ENCODE measurements at regions not wholly inside any gene's neighbourhood (a gene's known extent, or its start where the extent isn't known, plus 50 kb on each side); places are given as distances from the start of the nearest gene placed in this dataset.

DNA sequence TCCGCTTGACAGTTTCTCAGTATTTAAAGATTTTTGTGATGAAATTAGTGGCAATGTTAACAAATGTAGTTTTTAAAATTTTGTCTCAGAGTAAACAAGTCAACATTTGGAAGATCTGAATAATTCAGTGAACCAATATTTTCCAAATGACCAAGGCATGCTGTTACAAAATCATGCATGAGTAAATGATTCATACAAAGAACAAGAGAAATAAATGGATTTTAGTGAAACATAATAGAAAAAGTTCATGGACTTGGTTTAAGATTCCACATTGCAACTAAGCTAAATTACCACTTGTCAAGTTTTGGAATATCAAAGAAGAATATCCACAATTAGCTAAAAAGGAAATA, 125.7 kb upstream of the SNX19 start:
- FAIRE-seq: no peak
- DNase-seq (ENCODE audit: insufficient read length, low spot score): no peak
- TF ChIP-seq PAX5 (IDR thresholded peaks at IDR 0.05; ENCODE audit: insufficient read depth, low read length, severe bottlenecking) (no peak), POU2F2 (IDR thresholded peaks at IDR 0.05; ENCODE audit: low read depth, low read length) (no peak), POLR2A (IDR thresholded peaks at IDR 0.05; ENCODE audit: low read depth, low read length) (no peak), TAF1 (IDR thresholded peaks at IDR 0.05; ENCODE audit: low read depth, low read length) (no peak), SPI1 (IDR thresholded peaks at IDR 0.05; ENCODE audit: low read depth, low read length) (no peak), POLR2AphosphoS5 (IDR thresholded peaks at IDR 0.05; ENCODE audit: low read depth, low read length) (no peak)

GRCh38 chr11:131043251-131043650, 127.0 kb upstream of the SNX19 start:
- FAIRE-seq: no peak
- DNase-seq (ENCODE audit: insufficient read length, low spot score): no peak
- TF ChIP-seq SPI1 (IDR thresholded peaks at IDR 0.05; ENCODE audit: low read depth, low read length) (no peak), POLR2AphosphoS5 (IDR thresholded peaks at IDR 0.05; ENCODE audit: low read depth, low read length) (no peak), POU2F2 (IDR thresholded peaks at IDR 0.05; ENCODE audit: low read depth, low read length) (no peak), TAF1 (IDR thresholded peaks at IDR 0.05; ENCODE audit: low read depth, low read length) (no peak), PAX5 (IDR thresholded peaks at IDR 0.05; ENCODE audit: insufficient read depth, low read length, severe bottlenecking) (no peak), POLR2A (IDR thresholded peaks at IDR 0.05; ENCODE audit: low read depth, low read length) (no peak)

DNA sequence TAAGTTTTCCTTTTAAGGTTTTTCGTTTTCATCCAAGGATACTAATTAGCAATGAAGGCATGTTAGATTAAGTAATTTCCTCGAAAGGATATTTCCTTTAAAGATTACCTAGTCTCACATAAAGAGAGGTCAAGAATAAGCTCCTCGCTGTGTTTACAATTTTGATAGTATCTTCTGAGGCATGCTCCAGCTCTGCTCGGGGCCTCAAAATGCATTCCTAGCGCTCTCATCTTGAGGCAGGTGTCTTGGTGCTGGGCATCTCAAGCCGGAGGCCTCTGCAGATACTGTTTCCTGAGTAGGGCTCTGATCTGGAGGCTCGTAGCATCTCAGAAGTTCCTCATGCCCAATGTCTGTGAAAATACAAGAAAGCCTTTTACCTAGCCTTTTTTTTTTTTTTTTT, 128.6 kb upstream of the SNX19 start:
- DNase-seq (ENCODE audit: insufficient read length, low spot score) (no peak), FAIRE-seq (no peak)
- TF ChIP-seq POU2F2 (IDR thresholded peaks at IDR 0.05; ENCODE audit: low read depth, low read length): no peak
- no peak for TF ChIP-seq SPI1 (IDR thresholded peaks at IDR 0.05; ENCODE audit: low read depth, low read length)
- no peak for TF ChIP-seq POLR2AphosphoS5 (IDR thresholded peaks at IDR 0.05; ENCODE audit: low read depth, low read length)
- no peak for TF ChIP-seq PAX5 (IDR thresholded peaks at IDR 0.05; ENCODE audit: insufficient read depth, low read length, severe bottlenecking)
- TF ChIP-seq TAF1 (IDR thresholded peaks at IDR 0.05; ENCODE audit: low read depth, low read length): no peak
- TF ChIP-seq POLR2A (IDR thresholded peaks at IDR 0.05; ENCODE audit: low read depth, low read length): no peak

DNA sequence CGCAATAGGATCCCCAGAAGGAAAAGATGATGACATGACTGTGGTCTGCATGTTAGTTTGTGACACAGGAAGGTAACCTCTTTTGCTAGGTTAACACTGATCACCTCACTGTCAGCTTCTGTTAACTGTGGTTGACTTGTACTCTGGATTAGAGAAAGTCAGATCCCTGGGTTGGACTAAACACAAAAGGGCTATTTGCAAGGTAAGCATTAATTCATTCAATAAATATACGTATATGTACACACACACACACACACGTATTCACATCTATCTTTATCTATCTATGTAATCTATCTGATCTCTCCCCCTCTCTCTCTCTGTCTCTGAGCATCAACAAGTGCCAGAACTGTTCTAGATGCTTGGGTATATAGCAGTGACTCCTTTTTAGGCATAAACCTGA, 136.1 kb upstream of the SNX19 start:
- FAIRE-seq: no peak

GRCh38 chr11:131056036-131056435, 139.8 kb upstream of the SNX19 start:
- no peak for DNase-seq (ENCODE audit: insufficient read length, low spot score)
- TF ChIP-seq TAF1 (IDR thresholded peaks at IDR 0.05; ENCODE audit: low read depth, low read length) (no peak), POLR2A (IDR thresholded peaks at IDR 0.05; ENCODE audit: low read depth, low read length) (no peak), PAX5 (IDR thresholded peaks at IDR 0.05; ENCODE audit: insufficient read depth, low read length, severe bottlenecking) (no peak), SPI1 (IDR thresholded peaks at IDR 0.05; ENCODE audit: low read depth, low read length) (no peak), POU2F2 (IDR thresholded peaks at IDR 0.05; ENCODE audit: low read depth, low read length) (no peak), POLR2AphosphoS5 (IDR thresholded peaks at IDR 0.05; ENCODE audit: low read depth, low read length) (no peak)
- no peak for FAIRE-seq

More for the DNA sequence above, 136.1 kb upstream of the SNX19 start:
- no peak for DNase-seq (ENCODE audit: insufficient read length, low spot score)
- TF ChIP-seq POLR2A (IDR thresholded peaks at IDR 0.05; ENCODE audit: low read depth, low read length) (no peak), POLR2AphosphoS5 (IDR thresholded peaks at IDR 0.05; ENCODE audit: low read depth, low read length) (no peak), SPI1 (IDR thresholded peaks at IDR 0.05; ENCODE audit: low read depth, low read length) (no peak), TAF1 (IDR thresholded peaks at IDR 0.05; ENCODE audit: low read depth, low read length) (no peak), POU2F2 (IDR thresholded peaks at IDR 0.05; ENCODE audit: low read depth, low read length) (no peak), PAX5 (IDR thresholded peaks at IDR 0.05; ENCODE audit: insufficient read depth, low read length, severe bottlenecking) (no peak)

DNA sequence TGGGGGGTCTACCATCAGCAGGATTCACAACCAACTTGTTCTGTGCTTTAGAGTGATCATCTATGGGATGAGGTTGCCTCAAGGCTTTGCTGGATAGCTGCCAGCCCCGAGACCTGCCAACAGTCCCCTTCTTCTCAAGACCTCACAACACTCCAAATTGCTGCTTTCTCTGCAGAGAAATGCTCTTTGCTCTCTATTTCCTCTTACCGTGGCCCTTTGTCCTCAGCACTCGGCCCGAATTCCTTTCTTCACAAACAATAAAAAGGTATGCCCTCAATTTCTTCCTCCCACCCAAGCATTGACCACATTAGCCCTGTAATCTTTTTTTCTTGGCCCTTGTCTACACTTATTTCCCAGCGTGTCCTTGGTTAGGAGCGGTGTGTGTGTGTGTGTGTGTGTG, 147.4 kb upstream of the SNX19 start:
- TF ChIP-seq TAF1 (IDR thresholded peaks at IDR 0.05; ENCODE audit: low read depth, low read length) (no peak), POLR2A (IDR thresholded peaks at IDR 0.05; ENCODE audit: low read depth, low read length) (no peak), POLR2AphosphoS5 (IDR thresholded peaks at IDR 0.05; ENCODE audit: low read depth, low read length) (no peak), SPI1 (IDR thresholded peaks at IDR 0.05; ENCODE audit: low read depth, low read length) (no peak), PAX5 (IDR thresholded peaks at IDR 0.05; ENCODE audit: insufficient read depth, low read length, severe bottlenecking) (no peak), POU2F2 (IDR thresholded peaks at IDR 0.05; ENCODE audit: low read depth, low read length) (no peak)
- FAIRE-seq (no peak), DNase-seq (ENCODE audit: insufficient read length, low spot score) (no peak)

GRCh38 chr11:131064373-131064991, 148.2 kb upstream of the SNX19 start:
- TF ChIP-seq POLR2AphosphoS5 (IDR thresholded peaks at IDR 0.05; ENCODE audit: low read depth, low read length): no peak
- TF ChIP-seq POLR2A (IDR thresholded peaks at IDR 0.05; ENCODE audit: low read depth, low read length): no peak
- TF ChIP-seq SPI1 (IDR thresholded peaks at IDR 0.05; ENCODE audit: low read depth, low read length): no peak
- no peak for TF ChIP-seq TAF1 (IDR thresholded peaks at IDR 0.05; ENCODE audit: low read depth, low read length)
- no peak for TF ChIP-seq PAX5 (IDR thresholded peaks at IDR 0.05; ENCODE audit: insufficient read depth, low read length, severe bottlenecking)
- TF ChIP-seq POU2F2 (IDR thresholded peaks at IDR 0.05; ENCODE audit: low read depth, low read length): no peak
- FAIRE-seq (peak; percentile 86), DNase-seq (ENCODE audit: insufficient read length, low spot score) (peak; percentile 40)

DNA sequence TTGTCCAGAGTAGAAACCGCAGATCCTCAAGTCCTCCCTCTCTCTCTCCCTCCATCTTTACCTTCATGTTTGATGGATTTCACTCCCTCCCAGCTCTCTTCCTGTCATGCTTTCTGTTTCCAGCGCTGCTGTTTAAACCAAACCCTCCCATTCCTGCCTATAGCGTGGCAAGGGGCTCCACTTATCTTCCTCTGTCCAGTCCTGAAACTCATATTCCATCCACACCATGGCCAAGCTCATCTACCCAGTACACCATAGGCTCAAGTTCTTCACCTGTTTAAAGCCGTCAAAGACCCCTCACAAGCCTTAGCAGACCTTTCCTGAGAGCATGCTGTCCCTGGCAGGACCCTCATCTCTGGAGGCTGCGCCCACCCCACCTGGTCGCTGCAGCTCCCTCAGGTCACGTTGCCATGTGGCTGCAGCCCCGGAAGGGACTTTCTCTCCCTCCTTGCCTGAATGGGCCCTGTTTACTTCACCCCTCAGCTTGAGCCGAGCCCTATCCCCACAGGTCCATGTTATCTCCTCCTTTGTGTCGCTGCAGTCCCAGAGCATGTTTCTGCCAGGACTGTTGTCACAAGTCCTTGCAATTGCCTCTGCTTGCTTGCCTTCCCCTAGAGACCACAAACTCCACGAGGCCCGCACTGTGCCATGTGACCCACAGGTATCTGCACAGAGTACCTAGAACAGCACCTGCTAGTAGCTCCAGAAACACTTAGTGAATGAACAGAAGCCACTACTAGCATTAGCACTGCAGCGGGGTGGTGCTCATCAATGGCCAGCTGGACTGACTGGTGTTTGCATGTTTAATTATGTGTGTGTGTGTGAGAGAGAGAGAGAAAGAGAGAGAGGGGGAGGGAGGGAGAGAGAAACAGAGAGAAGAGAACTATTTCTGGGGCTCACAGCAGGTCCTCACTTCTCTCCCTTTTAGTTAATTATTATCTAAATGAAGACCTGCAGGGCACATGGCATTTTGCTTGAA, 149.4 kb upstream of the SNX19 start:
- DNase-seq (ENCODE audit: insufficient read length, low spot score): no peak
- TF ChIP-seq POLR2AphosphoS5 (IDR thresholded peaks at IDR 0.05; ENCODE audit: low read depth, low read length) (no peak), SPI1 (IDR thresholded peaks at IDR 0.05; ENCODE audit: low read depth, low read length) (no peak), TAF1 (IDR thresholded peaks at IDR 0.05; ENCODE audit: low read depth, low read length) (no peak), POU2F2 (IDR thresholded peaks at IDR 0.05; ENCODE audit: low read depth, low read length) (no peak), PAX5 (IDR thresholded peaks at IDR 0.05; ENCODE audit: insufficient read depth, low read length, severe bottlenecking) (no peak), POLR2A (IDR thresholded peaks at IDR 0.05; ENCODE audit: low read depth, low read length) (no peak)
- FAIRE-seq: no peak

GRCh38 chr11:131066551-131066950, 150.3 kb upstream of the SNX19 start:
- no peak for DNase-seq (ENCODE audit: insufficient read length, low spot score)
- no peak for FAIRE-seq
- TF ChIP-seq TAF1 (IDR thresholded peaks at IDR 0.05; ENCODE audit: low read depth, low read length): no peak
- no peak for TF ChIP-seq SPI1 (IDR thresholded peaks at IDR 0.05; ENCODE audit: low read depth, low read length)
- TF ChIP-seq POU2F2 (IDR thresholded peaks at IDR 0.05; ENCODE audit: low read depth, low read length): no peak
- no peak for TF ChIP-seq PAX5 (IDR thresholded peaks at IDR 0.05; ENCODE audit: insufficient read depth, low read length, severe bottlenecking)
- no peak for TF ChIP-seq POLR2A (IDR thresholded peaks at IDR 0.05; ENCODE audit: low read depth, low read length)
- no peak for TF ChIP-seq POLR2AphosphoS5 (IDR thresholded peaks at IDR 0.05; ENCODE audit: low read depth, low read length)

All from GM12891 (cell line).